Neural cell (in vitro differentiated cells): ENCODE measurements at regions not wholly inside any gene's neighbourhood (a gene's known extent, or its start where the extent isn't known, plus 50 kb on each side); places are given as distances from the start of the nearest gene placed in this dataset.

Experiments used
- H2AFZ ChIP-seq: fragments of 200-600, 300-800 bp; sonication (generic), shearing (Covaris generic); 2 replicates; pipeline ENCODE4 v1.6.0; 2014; ENCODE audit warnings: low read depth, mild to moderate bottlenecking, antibody characterized with exemption, low read length, moderate library complexity
- H3F3A ChIP-seq: fragments of 200-600 bp; shearing (Covaris generic); 2 replicates; pipeline ENCODE4 v1.6.1; 2016; ENCODE audit warnings: mild to moderate bottlenecking, moderate library complexity, mixed read lengths, antibody characterized with exemption, low read length; ENCODE audit not compliant: insufficient read depth, poor library complexity, severe bottlenecking
- H3K27ac ChIP-seq: fragments of 200-600, 300-800 bp; sonication (generic), shearing (Covaris generic); 2 replicates; pipeline ENCODE4 v1.5.1; 2014; ENCODE audit warnings: mild to moderate bottlenecking, low read length, moderate library complexity
- H3K27me3 ChIP-seq: fragments of 300-800, 200-600 bp; sonication (generic), shearing (Covaris generic); 2 replicates; pipeline ENCODE4 v1.6.0; 2014; ENCODE audit warnings: mild to moderate bottlenecking, low read depth, low read length, moderate library complexity; ENCODE audit not compliant: insufficient read depth
- H3K36me3 ChIP-seq: fragments of 300-800, 200-600 bp; sonication (generic), shearing (Covaris generic); 2 replicates; pipeline ENCODE4 v1.5.1; 2014; ENCODE audit warnings: mild to moderate bottlenecking, antibody characterized with exemption, low read length, moderate library complexity; ENCODE audit not compliant: insufficient read depth
- H3K4me2 ChIP-seq: fragments of 300-800, 200-600 bp; sonication (generic), shearing (Covaris generic); 2 replicates; pipeline ENCODE4 v1.6.0; 2014; ENCODE audit warnings: mild to moderate bottlenecking, low read length
- H3K4me3 ChIP-seq: fragments of 300-800, 200-600 bp; sonication (generic), shearing (Covaris generic); 2 replicates; pipeline ENCODE4 v1.5.1; 2014; ENCODE audit warnings: mild to moderate bottlenecking, low read length, moderate library complexity
- H3K79me2 ChIP-seq: fragments of 200-600 bp; shearing (Covaris generic); replicated peaks from 2 replicates; pipeline ENCODE4 v1.6.0; 2014; ENCODE audit warnings: mild to moderate bottlenecking, low read length, moderate library complexity; ENCODE audit not compliant: insufficient read depth
- H3K9ac ChIP-seq: fragments of 300-800, 200-600 bp; sonication (generic), shearing (Covaris generic); 2 replicates; pipeline ENCODE4 v1.6.1; 2016; ENCODE audit warnings: mild to moderate bottlenecking, low read length, mixed read lengths
- H3K9me2 ChIP-seq: fragments of 200-600 bp; shearing (Covaris generic); 2 replicates; pipeline ENCODE4 v1.6.1; 2016; ENCODE audit warnings: mild to moderate bottlenecking, low read length, mixed read lengths; ENCODE audit not compliant: insufficient read depth
- H3K9me3 ChIP-seq: fragments of 200-600, 300-800 bp; sonication (generic), shearing (Covaris generic); 2 replicates; pipeline ENCODE4 v1.6.1; 2016; ENCODE audit warnings: mild to moderate bottlenecking, mixed run types, low read length, moderate library complexity, mixed read lengths
- H4K20me1 ChIP-seq: fragments of 200-600 bp; shearing (Covaris generic); 2 replicates; pipeline ENCODE4 v1.6.1; 2016; ENCODE audit warnings: mild to moderate bottlenecking, mixed run types; ENCODE audit not compliant: insufficient read depth
- CTCF ChIP-seq: fragments of 450-650 bp; IDR thresholded peaks from 2 replicates; pipeline ENCODE4 v1.5.1; 2014; ENCODE audit warnings: antibody characterized with exemption, mild to moderate bottlenecking, moderate library complexity; ENCODE audit not compliant: poor library complexity, severe bottlenecking
- EP300 ChIP-seq: fragments of 450-650 bp; conservative IDR thresholded peaks from 2 replicates; pipeline ENCODE4 v1.6.1; 2014; ENCODE audit warnings: antibody characterized with exemption, mild to moderate bottlenecking, moderate library complexity; ENCODE audit not compliant: poor library complexity, severe bottlenecking
- EZH2 ChIP-seq: fragments of 200-600, 300-800 bp; shearing (Covaris generic), sonication (generic); IDR thresholded peaks from 2 replicates; pipeline ENCODE4 v1.6.1; 2014; ENCODE audit warnings: antibody characterized with exemption, low read length, borderline replicate concordance, mild to moderate bottlenecking; ENCODE audit not compliant: insufficient read depth, poor library complexity, severe bottlenecking
- MXI1 ChIP-seq: fragments of 450-650 bp; conservative IDR thresholded peaks from 2 replicates; pipeline ENCODE4 v1.6.1; 2014; ENCODE audit warnings: antibody characterized with exemption, mild to moderate bottlenecking; ENCODE audit not compliant: poor library complexity, severe bottlenecking
- POLR2AphosphoS5 ChIP-seq: IDR thresholded peaks from 2 replicates; pipeline ENCODE4 v1.6.1; 2012
- RAD21 ChIP-seq: fragments of 450-650 bp; conservative IDR thresholded peaks from 2 replicates; pipeline ENCODE4 v1.6.1; 2014; ENCODE audit warnings: antibody characterized with exemption, mild to moderate bottlenecking, moderate library complexity
- REST ChIP-seq: IDR thresholded peaks from 2 replicates; pipeline ENCODE4 v1.6.1; 2012; ENCODE audit warnings: borderline replicate concordance
- SMC3 ChIP-seq: fragments of 450-650 bp; conservative IDR thresholded peaks from 2 replicates; pipeline ENCODE4 v1.6.1; 2014; ENCODE audit warnings: antibody characterized with exemption, mild to moderate bottlenecking, moderate library complexity; ENCODE audit not compliant: poor library complexity
- TAF1 ChIP-seq: IDR thresholded peaks from 2 replicates; pipeline ENCODE4 v1.6.1; 2012; ENCODE audit warnings: low read depth

- H4K20me1 ChIP-seq: no peaks in the 10 kb centered on the region
- H3K9ac ChIP-seq: no peak overlapping the region
- no peak overlapping the region for H3K27ac ChIP-seq
- no peak overlapping the region for H2AFZ ChIP-seq
- no peaks in the 10 kb centered on the region for H3K27me3 ChIP-seq
- H3K4me2 ChIP-seq: no peak overlapping the region
- TF ChIP-seq TAF1 (no peak), REST (no peak), CTCF (no peak), SMC3 (no peak), MXI1 (no peak), EP300 (no peak), POLR2AphosphoS5 (no peak), RAD21 (no peak), EZH2 (no peak)
- H3K36me3 ChIP-seq: no peaks in the 10 kb centered on the region
- H3F3A ChIP-seq: no peaks in the 10 kb centered on the region
- no peaks in the 10 kb centered on the region for H3K9me2 ChIP-seq
- no peak overlapping the region for H3K4me3 ChIP-seq
- no peaks in the 10 kb centered on the region for H3K9me3 ChIP-seq
- H3K79me2 ChIP-seq: no peaks in the 10 kb centered on the region
These were observed 199.1 kb upstream of the CNR1 start for GRCh38 chr6:88365230-88365629.

- Histone ChIP-seq H3K4me3 (no peak overlapping the region), H3K9me3 (no peaks in the 10 kb centered on the region), H3K9me2 (no peaks in the 10 kb centered on the region), H2AFZ (no peak overlapping the region), H3K79me2 (no peaks in the 10 kb centered on the region), H3K9ac (no peak overlapping the region), H3K27me3 (no peaks in the 10 kb centered on the region), H3F3A (no peaks in the 10 kb centered on the region), H3K36me3 (no peaks in the 10 kb centered on the region), H4K20me1 (no peaks in the 10 kb centered on the region), H3K27ac (no peak overlapping the region), H3K4me2 (no peak overlapping the region)
- TF ChIP-seq EZH2: no peak
These were observed 195.6 kb upstream of the CNR1 start for GRCh38 chr6:88361754-88362153.

GRCh38 chr6:88361298-88361697, 195.2 kb upstream of the CNR1 start:
- no peaks in the 10 kb centered on the region for H4K20me1 ChIP-seq
- H3K9me3 ChIP-seq: no peaks in the 10 kb centered on the region
- H2AFZ ChIP-seq: no peak overlapping the region
- H3K36me3 ChIP-seq: no peaks in the 10 kb centered on the region
- no peak overlapping the region for H3K4me3 ChIP-seq
- no peak overlapping the region for H3K4me2 ChIP-seq
- TF ChIP-seq REST (no peak), POLR2AphosphoS5 (no peak), TAF1 (no peak), EZH2 (no peak), CTCF (no peak), RAD21 (no peak), EP300 (no peak), MXI1 (no peak), SMC3 (no peak)
- H3K27ac ChIP-seq: no peak overlapping the region
- H3F3A ChIP-seq: no peaks in the 10 kb centered on the region
- no peaks in the 10 kb centered on the region for H3K27me3 ChIP-seq
- H3K79me2 ChIP-seq: no peaks in the 10 kb centered on the region
- no peak overlapping the region for H3K9ac ChIP-seq
- no peaks in the 10 kb centered on the region for H3K9me2 ChIP-seq
